A204.1 (cell line): ENCODE measurements at regions not wholly inside any gene's neighbourhood (a gene's known extent, or its start where the extent isn't known, plus 50 kb on each side); places are given as distances from the start of the nearest gene placed in this dataset.

ENCODE experiments used
- FAIRE-seq: peaks from 2 replicates; lab custom pipeline; 2012; peaks lifted over from hg19 to GRCh38; lab: Jason Lieb, UNC

- no peak for FAIRE-seq
These were observed 1460.5 kb downstream of the TBC1D22A start for GRCh38 chr22:48222742-48223487.

GRCh38 chr22:48218889-48219420 is 1456.5 kb downstream of the TBC1D22A start:
- FAIRE-seq: no peak

GRCh38 chr22:48217596-48217995 is 1455.1 kb downstream of the TBC1D22A start:
- no peak for FAIRE-seq

GRCh38 chr22:48212727-48213126 is 1450.3 kb downstream of the TBC1D22A start:
- no peak for FAIRE-seq

- no peak for FAIRE-seq
These were observed 1448.4 kb downstream of the TBC1D22A start for GRCh38 chr22:48210812-48211211.

GRCh38 chr22:48210198-48210580 is 1447.7 kb downstream of the TBC1D22A start:
- no peak for FAIRE-seq

GRCh38 chr22:48209473-48210197 is 1447.2 kb downstream of the TBC1D22A start:
- FAIRE-seq: no peak

GRCh38 chr22:48208894-48209293 is 1446.4 kb downstream of the TBC1D22A start:
- FAIRE-seq: no peak

- no peak for FAIRE-seq
These were observed 1445.6 kb downstream of the TBC1D22A start for GRCh38 chr22:48207919-48208535.

- FAIRE-seq: no peak
These were observed 1443.3 kb downstream of the TBC1D22A start for GRCh38 chr22:48205790-48206189.

GRCh38 chr22:48205161-48205560 is 1442.7 kb downstream of the TBC1D22A start:
- FAIRE-seq: no peak

GRCh38 chr22:48204296-48204695 is 1441.8 kb downstream of the TBC1D22A start:
- no peak for FAIRE-seq

GRCh38 chr22:48199667-48200066 is 1437.2 kb downstream of the TBC1D22A start:
- FAIRE-seq: no peak

GRCh38 chr22:48198489-48199459 is 1436.3 kb downstream of the TBC1D22A start:
- FAIRE-seq: no peak

GRCh38 chr22:48197189-48197690 is 1434.8 kb downstream of the TBC1D22A start:
- FAIRE-seq: no peak

GRCh38 chr22:48192920-48193319 is 1430.5 kb downstream of the TBC1D22A start:
- FAIRE-seq: no peak

GRCh38 chr22:48192071-48192470 is 1429.6 kb downstream of the TBC1D22A start:
- FAIRE-seq: no peak

GRCh38 chr22:48188231-48188721 is 1425.8 kb downstream of the TBC1D22A start:
- FAIRE-seq: no peak

- FAIRE-seq: no peak
These were observed 1424.9 kb downstream of the TBC1D22A start for GRCh38 chr22:48187356-48187755.

- FAIRE-seq: no peak
These were observed 1423.8 kb downstream of the TBC1D22A start for GRCh38 chr22:48186146-48186790.
